ENCODE measurements at regions not wholly inside any gene's neighbourhood (a gene's known extent, or its start where the extent isn't known, plus 50 kb on each side); places are given as distances from the start of the nearest gene placed in this dataset.
A peak's percentile ranks its signal among the peaks of the same experiment; 100 is the strongest.

DNA sequence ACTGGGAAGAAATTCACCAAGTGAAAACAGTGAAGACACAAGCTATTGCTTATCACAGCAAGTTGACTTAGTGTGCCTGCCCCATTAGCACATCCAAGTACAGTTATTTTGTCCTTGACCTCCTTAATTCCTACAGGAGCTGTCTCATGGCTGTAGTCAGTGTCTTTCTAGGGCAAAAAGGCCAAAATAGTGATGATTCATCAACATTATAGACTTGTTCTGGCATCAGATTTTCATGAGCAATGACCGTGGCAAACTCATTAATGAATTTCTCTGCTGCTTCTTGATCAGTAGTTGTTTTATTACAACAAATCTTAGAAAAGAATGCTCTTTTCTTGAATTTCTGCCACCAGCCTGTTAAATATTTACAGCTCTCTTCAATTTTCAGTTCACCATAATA, 1169.3 kb upstream of the DDX18 start:
- no peak for DNase-seq

- DNase-seq = no peak
Measured at GRCh38 chr2:116668691-116669090, 1145.8 kb upstream of the DDX18 start.

GRCh38 chr2:116669782-116670181, 1144.7 kb upstream of the DDX18 start:
- no peak for DNase-seq

DNA sequence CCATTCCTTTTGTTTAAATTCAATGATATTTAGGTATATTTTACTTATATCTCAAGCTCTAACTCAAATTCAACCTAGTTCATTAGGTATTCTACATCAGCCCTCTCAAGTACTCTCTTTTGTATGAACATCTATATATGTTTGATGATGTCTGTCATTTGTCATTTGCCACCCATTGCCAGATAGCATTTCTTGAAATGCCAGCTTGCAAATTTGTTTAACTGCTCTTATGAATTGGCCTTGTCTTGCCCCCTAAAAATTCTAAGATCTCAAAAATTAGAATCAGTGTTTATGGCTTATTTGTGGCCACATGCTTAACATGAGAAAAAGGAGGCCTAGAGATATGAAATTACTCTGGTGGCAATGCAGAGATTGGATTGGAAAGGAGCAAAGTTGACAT, 1140.3 kb upstream of the DDX18 start:
- DNase-seq = no peak

- DNase-seq = no peak
Measured at GRCh38 chr2:116676776-116677175, 1137.7 kb upstream of the DDX18 start.

GRCh38 chr2:116680256-116680936, 1134.1 kb upstream of the DDX18 start:
- no peak for DNase-seq

DNA sequence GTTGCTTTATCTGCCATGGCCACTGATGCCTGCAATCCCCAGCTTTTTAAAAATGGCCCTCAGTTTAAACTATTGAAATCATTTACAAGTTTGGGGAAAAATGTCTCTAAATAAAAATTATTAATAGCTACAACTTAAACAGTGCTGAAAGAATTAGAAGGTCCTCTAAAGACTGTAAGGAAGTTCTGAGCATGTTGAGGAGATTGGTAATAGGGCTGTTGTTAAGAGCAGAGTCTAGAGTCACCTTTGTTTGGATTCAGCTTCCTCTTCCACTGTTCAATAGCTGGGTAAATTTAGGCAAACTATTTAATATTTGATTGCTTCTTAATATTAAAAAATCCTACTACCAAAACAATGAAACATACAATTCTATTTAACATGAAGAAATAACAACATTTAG, 1127.1 kb upstream of the DDX18 start:
- no peak for DNase-seq

- DNase-seq = no peak
Measured at GRCh38 chr2:116692988-116693387, 1121.5 kb upstream of the DDX18 start.

GRCh38 chr2:116696223-116696622, 1118.3 kb upstream of the DDX18 start:
- DNase-seq = no peak

DNA sequence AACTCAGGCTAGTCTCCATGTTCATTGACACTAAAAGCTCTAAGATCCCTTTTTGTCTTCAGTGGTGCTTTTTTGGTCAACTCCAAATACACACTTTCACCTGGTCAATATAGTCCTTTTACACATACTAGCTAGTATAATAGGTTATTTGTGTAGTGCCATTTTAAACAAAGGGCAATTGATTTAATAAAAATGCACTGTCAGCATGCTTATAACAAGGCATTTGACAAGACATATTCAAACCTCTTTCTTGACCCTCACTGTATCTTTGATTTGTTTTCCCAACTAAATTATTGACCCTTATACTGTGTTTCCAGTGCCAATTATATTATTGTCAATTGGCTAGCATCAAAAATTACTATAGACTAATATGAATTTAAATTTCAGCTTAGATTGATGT, 1117.6 kb upstream of the DDX18 start:
- no peak for DNase-seq

DNA sequence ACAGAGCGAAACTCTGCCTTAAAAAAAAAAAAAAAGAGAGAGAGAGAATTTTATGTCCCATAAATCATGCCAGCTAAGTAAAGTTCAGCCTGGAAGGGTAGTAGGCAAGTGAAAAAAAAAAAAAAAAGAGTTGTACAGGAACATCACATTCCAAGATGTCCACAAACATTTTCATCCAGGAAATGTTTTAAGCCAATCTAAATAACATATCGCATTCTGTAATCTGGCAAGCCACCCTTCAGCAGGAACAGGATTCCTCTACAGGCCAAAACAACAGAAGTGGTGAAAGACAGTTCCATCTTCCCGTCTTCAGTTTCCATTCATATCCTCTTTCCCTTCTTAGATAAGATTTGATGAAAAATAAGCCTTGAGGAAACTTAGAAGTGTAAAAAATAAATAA, 1108.1 kb upstream of the DDX18 start:
- DNase-seq = no peak

DNA sequence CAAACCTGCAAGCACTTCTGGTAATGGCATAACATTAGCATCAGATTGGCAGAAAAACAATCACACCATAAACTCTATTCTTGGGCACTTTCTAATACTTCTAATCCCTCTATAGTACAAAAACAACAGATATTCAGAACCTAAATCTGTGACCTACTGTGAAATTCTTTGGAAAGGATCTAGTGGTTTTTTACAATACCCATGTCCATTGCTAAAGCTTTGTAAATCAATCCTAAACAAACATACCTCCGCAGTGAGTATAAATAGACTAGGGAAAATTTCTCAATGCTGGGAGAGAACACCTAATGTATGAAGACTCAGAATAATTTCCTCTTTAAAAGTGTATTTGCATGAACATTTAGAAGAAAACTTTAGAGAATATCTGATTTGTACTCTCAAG, 1098.5 kb upstream of the DDX18 start:
- DNase-seq = no peak

DNA sequence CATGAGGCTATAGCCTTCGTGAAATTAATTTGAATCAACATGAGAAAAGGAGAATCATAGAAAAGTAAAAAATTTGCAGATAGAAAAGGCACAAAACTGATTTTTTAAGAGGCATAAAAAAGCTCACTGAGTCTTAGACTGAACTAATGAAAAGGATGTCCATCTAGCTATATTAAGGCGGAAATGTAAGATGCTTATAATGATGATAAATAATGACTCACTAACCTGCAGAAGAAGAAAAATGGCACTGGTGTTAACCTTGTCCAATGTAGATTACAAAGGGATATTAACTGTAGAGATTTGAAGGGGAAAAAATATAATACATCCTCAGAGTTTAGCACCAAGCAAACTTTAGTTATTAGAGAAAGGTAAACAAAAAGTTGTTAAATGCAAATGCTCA, 1098.0 kb upstream of the DDX18 start:
- DNase-seq = no peak

- no peak for DNase-seq
Measured at GRCh38 chr2:116717832-116718231, 1096.7 kb upstream of the DDX18 start.

- DNase-seq = no peak
Measured at GRCh38 chr2:116718451-116718850, 1096.0 kb upstream of the DDX18 start.

DNA sequence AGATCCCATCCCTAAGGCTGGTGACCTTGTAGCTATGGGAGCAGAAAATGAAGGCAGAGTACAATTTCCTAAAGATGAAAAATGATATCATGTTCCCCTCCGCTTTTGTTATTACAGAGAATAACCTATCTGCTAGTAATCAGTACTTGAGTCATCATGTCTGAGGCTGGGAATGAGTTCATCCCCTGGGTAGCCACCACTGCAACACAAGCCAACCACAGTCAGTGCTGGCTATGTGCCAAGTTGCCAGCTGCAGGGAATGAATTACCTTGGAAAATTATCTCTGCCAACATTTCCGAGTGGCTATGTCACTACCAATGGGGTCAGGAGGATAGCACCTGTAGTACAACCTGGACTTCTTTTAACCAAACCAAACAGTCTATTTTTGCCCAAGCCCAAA, 1094.7 kb upstream of the DDX18 start:
- peak in 1 of 58 donors; percentile 10 for DNase-seq

GRCh38 chr2:116724550-116724949, 1089.9 kb upstream of the DDX18 start:
- DNase-seq = no peak

- no peak for DNase-seq
Measured at GRCh38 chr2:116732322-116732721, 1082.2 kb upstream of the DDX18 start.

GRCh38 chr2:116733699-116734098, 1080.8 kb upstream of the DDX18 start:
- DNase-seq = no peak

- DNase-seq = no peak
Measured at GRCh38 chr2:116737951-116738350, 1076.5 kb upstream of the DDX18 start.

DNA sequence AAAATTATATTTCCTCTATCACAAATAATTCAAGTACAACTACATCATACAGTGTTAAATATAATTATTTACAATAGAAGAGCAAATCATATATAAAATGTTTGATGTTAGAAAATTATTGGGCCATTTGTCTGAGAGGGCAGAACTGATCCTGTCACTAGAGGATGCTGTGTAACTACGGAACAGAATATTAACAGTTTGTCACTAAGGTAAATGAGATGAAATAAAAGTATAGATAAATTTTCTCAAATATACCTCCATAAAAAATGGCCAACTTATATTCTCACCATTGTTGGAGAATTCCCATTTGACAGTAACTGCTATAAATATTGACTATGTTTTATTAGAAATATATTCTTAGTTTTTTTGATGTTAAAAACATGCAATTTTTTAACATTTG, 1067.4 kb upstream of the DDX18 start:
- no peak for DNase-seq

DNA sequence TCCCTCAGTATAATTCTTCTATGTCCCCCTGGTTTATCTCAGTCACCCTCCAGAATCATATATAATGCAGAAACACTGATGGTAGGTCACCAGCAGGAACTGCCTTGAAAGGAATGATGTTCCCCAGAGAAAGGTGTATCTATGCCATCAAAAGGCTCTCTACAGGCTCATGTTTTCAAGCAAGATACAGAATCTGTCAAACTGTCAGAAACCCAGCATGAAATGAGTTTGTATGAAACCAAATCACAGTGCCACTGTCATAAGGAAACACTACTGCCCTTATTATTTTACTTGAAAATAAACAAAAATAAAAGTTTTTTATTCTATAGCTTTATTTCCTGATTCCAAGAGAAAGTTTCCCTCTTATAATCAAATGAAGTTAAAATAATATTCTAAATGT, 1064.5 kb upstream of the DDX18 start:
- no peak for DNase-seq

GRCh38 chr2:116754381-116755101, 1060.0 kb upstream of the DDX18 start:
- DNase-seq = peak in 10 of 58 donors; percentile 1 to 19 (median 4)
